ENCODE measurements at regions not wholly inside any gene's neighbourhood (a gene's known extent, or its start where the extent isn't known, plus 50 kb on each side); places are given as distances from the start of the nearest gene placed in this dataset.

- TF ChIP-seq CTCF (IDR thresholded peaks at IDR 0.05; ENCODE audit: poor library complexity) (no peak), EZH2phosphoT487 (IDR thresholded peaks at IDR 0.05; ENCODE audit: low read depth, severe bottlenecking, unreplicated experiment) (no peak)
Measured at GRCh38 chr5:97543166-97543565, 360.1 kb upstream of the RIOK2 start.
